Hepatocyte (in vitro differentiated cells): ENCODE measurements at regions not wholly inside any gene's neighbourhood (a gene's known extent, or its start where the extent isn't known, plus 50 kb on each side); places are given as distances from the start of the nearest gene placed in this dataset.

Experiments
- EZH2 ChIP-seq: fragments of 200-600 bp; sonication (generic); IDR thresholded peaks from 2 replicates; pipeline ENCODE4 v1.6.1; 2016; ENCODE audit warnings: antibody characterized with exemption, mild to moderate bottlenecking, borderline replicate concordance
- TF ChIP-seq, protein P1 (sequence below): fragments of 200-600 bp; sonication (generic); IDR thresholded peaks from 2 replicates; pipeline ENCODE4 v1.5.1; 2016; ENCODE audit warnings: antibody characterized with exemption, mild to moderate bottlenecking; ENCODE audit not compliant: poor library complexity

DNA sequence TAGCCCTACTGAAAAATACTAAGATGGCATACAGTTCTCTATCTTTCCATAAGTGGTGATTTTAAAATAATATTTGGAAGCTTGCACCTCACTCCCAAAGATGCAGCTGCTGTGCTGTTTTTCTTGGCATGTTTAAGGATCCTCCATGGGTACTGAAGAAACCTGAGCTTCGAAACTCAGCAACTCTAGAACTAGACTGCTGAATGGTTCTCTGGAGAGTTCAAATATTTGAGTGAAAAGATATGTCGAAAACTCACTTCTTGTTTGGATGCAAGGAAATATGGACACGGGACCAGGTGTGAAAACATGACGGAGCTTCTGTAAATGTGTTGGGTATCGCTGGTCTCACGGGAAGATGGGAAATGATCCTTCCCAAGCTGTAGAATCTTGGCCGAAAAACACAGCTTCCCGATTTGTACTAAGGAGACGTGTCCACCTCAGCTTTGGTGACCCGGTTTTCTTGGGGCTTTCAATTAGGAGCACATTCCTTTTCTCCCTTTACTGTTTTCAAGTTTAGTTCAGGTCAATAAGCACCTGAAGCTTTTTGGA lies 543.8 kb upstream of the NRP1 start:
- no peak for TF ChIP-seq EZH2
- TF ChIP-seq, protein P1, sequence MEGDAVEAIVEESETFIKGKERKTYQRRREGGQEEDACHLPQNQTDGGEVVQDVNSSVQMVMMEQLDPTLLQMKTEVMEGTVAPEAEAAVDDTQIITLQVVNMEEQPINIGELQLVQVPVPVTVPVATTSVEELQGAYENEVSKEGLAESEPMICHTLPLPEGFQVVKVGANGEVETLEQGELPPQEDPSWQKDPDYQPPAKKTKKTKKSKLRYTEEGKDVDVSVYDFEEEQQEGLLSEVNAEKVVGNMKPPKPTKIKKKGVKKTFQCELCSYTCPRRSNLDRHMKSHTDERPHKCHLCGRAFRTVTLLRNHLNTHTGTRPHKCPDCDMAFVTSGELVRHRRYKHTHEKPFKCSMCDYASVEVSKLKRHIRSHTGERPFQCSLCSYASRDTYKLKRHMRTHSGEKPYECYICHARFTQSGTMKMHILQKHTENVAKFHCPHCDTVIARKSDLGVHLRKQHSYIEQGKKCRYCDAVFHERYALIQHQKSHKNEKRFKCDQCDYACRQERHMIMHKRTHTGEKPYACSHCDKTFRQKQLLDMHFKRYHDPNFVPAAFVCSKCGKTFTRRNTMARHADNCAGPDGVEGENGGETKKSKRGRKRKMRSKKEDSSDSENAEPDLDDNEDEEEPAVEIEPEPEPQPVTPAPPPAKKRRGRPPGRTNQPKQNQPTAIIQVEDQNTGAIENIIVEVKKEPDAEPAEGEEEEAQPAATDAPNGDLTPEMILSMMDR = no peak
